ENCODE measurements at regions not wholly inside any gene's neighbourhood (a gene's known extent, or its start where the extent isn't known, plus 50 kb on each side); places are given as distances from the start of the nearest gene placed in this dataset.

DNA sequence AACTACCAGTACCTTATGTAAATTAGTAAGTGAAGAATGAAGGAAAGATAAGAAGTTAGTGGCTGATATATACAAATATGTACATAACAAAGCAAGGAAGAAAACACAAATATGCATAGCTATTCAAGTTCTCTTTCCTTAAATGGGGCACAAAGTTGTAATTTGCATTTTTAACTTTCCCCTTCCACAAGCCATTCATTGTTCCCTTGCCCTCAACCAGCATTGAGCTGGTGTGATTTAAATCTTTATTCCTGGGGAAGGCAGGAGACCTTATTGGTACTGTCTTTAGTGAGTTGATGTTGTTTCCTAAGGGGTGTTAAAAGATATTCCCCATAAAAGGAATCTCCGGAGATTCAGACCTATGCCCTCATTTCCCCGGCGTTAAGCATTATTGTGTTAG lies 735.3 kb downstream of the PCDH18 start:
- TF ChIP-seq, protein P1, sequence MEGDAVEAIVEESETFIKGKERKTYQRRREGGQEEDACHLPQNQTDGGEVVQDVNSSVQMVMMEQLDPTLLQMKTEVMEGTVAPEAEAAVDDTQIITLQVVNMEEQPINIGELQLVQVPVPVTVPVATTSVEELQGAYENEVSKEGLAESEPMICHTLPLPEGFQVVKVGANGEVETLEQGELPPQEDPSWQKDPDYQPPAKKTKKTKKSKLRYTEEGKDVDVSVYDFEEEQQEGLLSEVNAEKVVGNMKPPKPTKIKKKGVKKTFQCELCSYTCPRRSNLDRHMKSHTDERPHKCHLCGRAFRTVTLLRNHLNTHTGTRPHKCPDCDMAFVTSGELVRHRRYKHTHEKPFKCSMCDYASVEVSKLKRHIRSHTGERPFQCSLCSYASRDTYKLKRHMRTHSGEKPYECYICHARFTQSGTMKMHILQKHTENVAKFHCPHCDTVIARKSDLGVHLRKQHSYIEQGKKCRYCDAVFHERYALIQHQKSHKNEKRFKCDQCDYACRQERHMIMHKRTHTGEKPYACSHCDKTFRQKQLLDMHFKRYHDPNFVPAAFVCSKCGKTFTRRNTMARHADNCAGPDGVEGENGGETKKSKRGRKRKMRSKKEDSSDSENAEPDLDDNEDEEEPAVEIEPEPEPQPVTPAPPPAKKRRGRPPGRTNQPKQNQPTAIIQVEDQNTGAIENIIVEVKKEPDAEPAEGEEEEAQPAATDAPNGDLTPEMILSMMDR (IDR thresholded peaks at IDR 0.05): no peak
- no peak for TF ChIP-seq ZFX (IDR thresholded peaks at IDR 0.05; ENCODE audit: borderline replicate concordance)
- no peak overlapping the region for H3K27ac ChIP-seq

DNA sequence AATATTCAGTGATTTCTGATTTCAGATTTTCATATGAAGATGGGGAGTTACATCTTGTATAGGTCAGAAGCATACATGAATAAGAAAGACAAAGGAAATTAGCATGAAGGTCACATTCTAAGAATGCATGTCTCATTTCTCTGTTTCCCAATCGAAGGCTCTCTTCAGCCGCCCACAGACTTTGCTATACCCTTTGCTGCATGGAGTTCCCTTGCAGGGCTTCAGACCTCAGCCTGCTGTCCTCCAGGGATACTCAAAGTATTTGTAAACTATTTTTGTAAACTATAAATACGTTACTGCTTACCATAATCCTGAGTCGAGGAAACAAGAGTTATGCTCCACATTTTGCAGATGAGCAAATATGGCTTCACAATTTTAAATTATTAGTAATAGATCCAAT lies 738.4 kb downstream of the PCDH18 start:
- H3K27ac ChIP-seq: no peak overlapping the region
- TF ChIP-seq ZFX (IDR thresholded peaks at IDR 0.05; ENCODE audit: borderline replicate concordance): no peak
- TF ChIP-seq, protein P1 (IDR thresholded peaks at IDR 0.05): no peak

GRCh38 chr4:136784326-136784725 lies 748.0 kb downstream of the PCDH18 start:
- no peak overlapping the region for H3K27ac ChIP-seq
- TF ChIP-seq ZFX (IDR thresholded peaks at IDR 0.05; ENCODE audit: borderline replicate concordance): no peak
- TF ChIP-seq, protein P1 (IDR thresholded peaks at IDR 0.05): no peak

DNA sequence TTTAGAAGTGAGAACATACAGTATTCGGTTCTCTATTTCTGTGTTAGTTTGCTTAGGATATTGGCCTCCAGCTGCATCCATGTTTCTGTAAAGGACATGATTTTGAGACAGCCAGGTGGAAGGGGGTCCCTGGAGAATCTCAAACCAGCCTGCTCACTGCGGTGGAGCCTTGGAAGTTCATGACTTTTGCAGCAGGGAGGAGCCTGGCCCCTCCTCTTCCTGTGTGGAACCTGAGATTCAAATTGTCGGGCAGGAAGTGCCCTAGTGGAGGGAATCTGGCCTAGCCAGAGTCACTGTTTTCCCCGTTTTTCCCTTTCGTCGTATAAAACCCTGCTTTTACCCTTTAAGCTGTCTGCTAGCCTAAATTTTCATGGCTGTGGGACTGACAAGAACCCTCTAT lies 762.6 kb downstream of the PCDH18 start:
- TF ChIP-seq ZFX (IDR thresholded peaks at IDR 0.05; ENCODE audit: borderline replicate concordance): no peak
- TF ChIP-seq, protein P1 (IDR thresholded peaks at IDR 0.05): no peak
- no peak overlapping the region for H3K27ac ChIP-seq

GRCh38 chr4:136768925-136769275 lies 763.4 kb downstream of the PCDH18 start:
- no peak overlapping the region for H3K27ac ChIP-seq
- TF ChIP-seq, protein P1 (IDR thresholded peaks at IDR 0.05): no peak
- no peak for TF ChIP-seq ZFX (IDR thresholded peaks at IDR 0.05; ENCODE audit: borderline replicate concordance)

GRCh38 chr4:136768213-136768924 lies 763.9 kb downstream of the PCDH18 start:
- no peak overlapping the region for H3K27ac ChIP-seq
- no peak for TF ChIP-seq ZFX (IDR thresholded peaks at IDR 0.05; ENCODE audit: borderline replicate concordance)
- TF ChIP-seq, protein P1 (IDR thresholded peaks at IDR 0.05): no peak

DNA sequence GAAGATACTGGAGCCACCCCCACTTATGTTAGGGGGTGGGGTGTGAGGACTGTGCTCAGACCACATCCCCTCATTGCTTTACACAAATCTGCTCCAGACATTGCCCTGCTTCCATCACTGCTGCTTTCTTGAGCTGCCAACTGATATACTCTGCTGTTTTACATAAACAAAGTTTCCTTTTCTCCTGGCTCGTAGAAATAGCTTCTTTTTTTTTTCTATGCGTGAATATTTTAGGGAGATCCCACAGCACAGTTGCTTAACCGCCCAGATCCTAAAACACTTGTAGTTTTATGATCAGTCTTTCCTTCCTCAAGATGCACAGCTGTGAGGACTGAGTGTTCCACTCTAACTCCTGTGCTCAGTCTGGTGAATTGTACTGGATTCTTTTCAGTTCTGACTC lies 768.4 kb downstream of the PCDH18 start:
- TF ChIP-seq, protein P1 (IDR thresholded peaks at IDR 0.05): no peak
- no peak for TF ChIP-seq ZFX (IDR thresholded peaks at IDR 0.05; ENCODE audit: borderline replicate concordance)
- H3K27ac ChIP-seq: no peak overlapping the region
